ENCODE measurements at regions not wholly inside any gene's neighbourhood (a gene's known extent, or its start where the extent isn't known, plus 50 kb on each side); places are given as distances from the start of the nearest gene placed in this dataset.

GRCh38 chr13:107819071-107819470 lies 396.3 kb downstream of the LIG4 start:
- no peak for TF ChIP-seq CTCF (conservative IDR thresholded peaks at IDR 0.05; ENCODE audit: low read length)
- no peak for TF ChIP-seq EZH2phosphoT487 (IDR thresholded peaks at IDR 0.05; ENCODE audit: borderline replicate concordance)
